ENCODE measurements at regions not wholly inside any gene's neighbourhood (a gene's known extent, or its start where the extent isn't known, plus 50 kb on each side); places are given as distances from the start of the nearest gene placed in this dataset.

DNA sequence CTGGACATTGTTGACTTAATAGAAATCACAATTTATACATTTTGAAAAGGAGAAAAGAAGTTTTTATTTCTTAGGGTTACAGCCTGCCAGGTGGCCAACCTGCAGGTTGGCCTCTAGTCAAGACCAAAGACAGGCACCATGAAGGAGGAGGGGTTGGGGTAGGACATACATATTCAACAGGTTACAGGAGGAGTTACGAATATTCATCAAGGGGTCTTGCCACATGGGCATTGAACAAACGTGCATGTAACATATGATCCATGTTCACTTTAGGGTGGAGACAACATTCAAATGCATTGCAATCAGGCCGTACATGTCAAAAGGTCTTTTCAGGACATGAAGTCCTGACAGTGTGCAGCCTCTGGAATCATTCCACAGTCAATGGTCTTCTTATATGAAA, 246.2 kb upstream of the AKR1E2 start:
- Histone ChIP-seq H3K79me2 (ENCODE audit: control insufficient read depth, insufficient read depth, low read length) (no peaks in the 10 kb centered on the region), H3K4me3 (no peak overlapping the region), H3K4me1 (replicated peaks in 1 of 2; ENCODE audit: control insufficient read depth in 2 of 2, insufficient read depth in 2 of 2, low read length in 2 of 2) (no peaks in the 10 kb centered on the region), H3K9me3 (replicated peaks; ENCODE audit: control insufficient read depth, insufficient read depth, low read depth, low read length) (no peaks in the 10 kb centered on the region), H3K9ac (ENCODE audit: insufficient read depth in 1 of 2, low read depth in 2 of 2, low read length in 2 of 2) (no peak overlapping the region), H4K20me1 (replicated peaks; ENCODE audit: control insufficient read depth, insufficient read depth, low read length) (no peaks in the 10 kb centered on the region), H2AFZ (ENCODE audit: low read depth, low read length) (no peak overlapping the region), H3K36me3 (ENCODE audit: control insufficient read depth, insufficient read depth, low read length) (no peaks in the 10 kb centered on the region), H3K4me2 (ENCODE audit: insufficient read depth, low read length) (no peak overlapping the region), H3K27me3 (ENCODE audit: control insufficient read depth in 2 of 2, insufficient read depth in 2 of 2, low read length in 2 of 2) (no peaks in the 10 kb centered on the region), H3K9me1 (ENCODE audit: control insufficient read depth, insufficient read depth, low read length) (no peaks in the 10 kb centered on the region), H3K27ac (ENCODE audit: extremely low read depth, low read depth, low read length) (no peak overlapping the region)
- in situ Hi-C loops (cut with MboI) (no loop called here), intact Hi-C loops (cut with micrococcal nuclease) (no loop called here)
- BruUV-seq (replicated peaks): no TSS peak
- no peak for FAIRE-seq
- WGBS (ENCODE audit: insufficient coverage, low coverage, missing lambda C conversion rate): 4% methylated on average over 3 of the region's 3 CpGs
- TF ChIP-seq MAFG (tag; conservative IDR thresholded peaks at IDR 0.05) (no peak), KAT8 (IDR thresholded peaks at IDR 0.05; ENCODE audit: low read depth) (no peak), CBX5 (IDR thresholded peaks at IDR 0.05; ENCODE audit: borderline replicate concordance, low read depth) (no peak)
- no peak for ATAC-seq
- ChIA-PET CTCF (ENCODE audit: low intra/inter-chr PET ratio) (no interaction called here), POLR2A (interaction anchor here (0.6 to 1.1 kb wide), 2 partner anchors 17 to 795 kb away, joined by 3 read pairs; partner anchors contain the start of gene KLF6)
- no peak for DNase-seq (ENCODE audit: extremely low read depth in 1 of 4, low spot score in 3 of 4)

DNA sequence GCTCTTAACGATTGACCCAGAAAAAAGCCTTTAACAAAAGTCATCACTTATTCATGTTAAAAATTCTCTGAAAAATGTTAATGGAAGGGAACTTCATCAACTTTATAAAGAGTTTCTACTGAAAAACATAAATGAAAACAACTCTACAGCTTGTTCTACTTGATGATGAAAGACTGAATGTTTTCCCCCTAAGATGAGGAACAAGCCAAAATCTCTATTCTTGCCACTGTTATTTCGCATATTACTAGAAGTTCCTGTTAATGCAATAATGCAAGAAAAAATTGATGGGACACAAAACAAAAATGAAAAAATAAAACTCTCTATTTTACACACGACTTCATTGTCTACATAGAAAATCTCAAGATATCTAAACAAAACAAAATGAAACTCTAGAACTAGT, 249.8 kb upstream of the AKR1E2 start:
- intact Hi-C loops (cut with micrococcal nuclease) (no loop called here), in situ Hi-C loops (cut with MboI) (no loop called here)
- ChIA-PET POLR2A (interaction anchor here (0.7 kb wide), 1 partner anchor 220 kb away, joined by 3 read pairs; no protein-coding TSS in a partner anchor), CTCF (ENCODE audit: low intra/inter-chr PET ratio) (no interaction called here)
- H4K20me1 ChIP-seq (replicated peaks; ENCODE audit: control insufficient read depth, insufficient read depth, low read length): no peaks in the 10 kb centered on the region
- DNase-seq (ENCODE audit: extremely low read depth in 1 of 4, low spot score in 3 of 4) (no peak), ATAC-seq (no peak), FAIRE-seq (no peak)
- TF ChIP-seq DDX20 (tag; IDR thresholded peaks at IDR 0.05; ENCODE audit: low read depth): no peak
- no peak for TF ChIP-seq ZNF589 (CRISPR knock-in tag; IDR thresholded peaks at IDR 0.05; ENCODE audit: low read depth)
- no peak for TF ChIP-seq ZNF717 (CRISPR knock-in tag; IDR thresholded peaks at IDR 0.05)
- TF ChIP-seq CSDE1 (IDR thresholded peaks at IDR 0.05): no peak
- TF ChIP-seq ZBTB17 (CRISPR knock-in tag; IDR thresholded peaks at IDR 0.05): no peak
- TF ChIP-seq, protein P1, sequence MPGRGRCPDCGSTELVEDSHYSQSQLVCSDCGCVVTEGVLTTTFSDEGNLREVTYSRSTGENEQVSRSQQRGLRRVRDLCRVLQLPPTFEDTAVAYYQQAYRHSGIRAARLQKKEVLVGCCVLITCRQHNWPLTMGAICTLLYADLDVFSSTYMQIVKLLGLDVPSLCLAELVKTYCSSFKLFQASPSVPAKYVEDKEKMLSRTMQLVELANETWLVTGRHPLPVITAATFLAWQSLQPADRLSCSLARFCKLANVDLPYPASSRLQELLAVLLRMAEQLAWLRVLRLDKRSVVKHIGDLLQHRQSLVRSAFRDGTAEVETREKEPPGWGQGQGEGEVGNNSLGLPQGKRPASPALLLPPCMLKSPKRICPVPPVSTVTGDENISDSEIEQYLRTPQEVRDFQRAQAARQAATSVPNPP (IDR thresholded peaks at IDR 0.05; ENCODE audit: borderline replicate concordance, insufficient read depth, insufficient read length): no peak
- no peak for TF ChIP-seq ZSCAN29 (IDR thresholded peaks at IDR 0.05)
- TF ChIP-seq HLTF (IDR thresholded peaks at IDR 0.05): no peak
- H3K79me2 ChIP-seq (ENCODE audit: control insufficient read depth, insufficient read depth, low read length): no peaks in the 10 kb centered on the region
- 0% methylated on average over 3 of the region's 3 CpGs for WGBS (ENCODE audit: insufficient coverage, low coverage, missing lambda C conversion rate)
- H3K27me3 ChIP-seq (ENCODE audit: control insufficient read depth in 2 of 2, insufficient read depth in 2 of 2, low read length in 2 of 2): peaks cover 0 to 4% of the 10 kb centered on the region in 2 experiments; a peak in 2 of 5 replicates
- H3K4me3 ChIP-seq: no peak overlapping the region
- no peaks in the 10 kb centered on the region for H3K36me3 ChIP-seq (ENCODE audit: control insufficient read depth, insufficient read depth, low read length)
- no peaks in the 10 kb centered on the region for H3K4me1 ChIP-seq (replicated peaks in 1 of 2; ENCODE audit: control insufficient read depth in 2 of 2, insufficient read depth in 2 of 2, low read length in 2 of 2)
- no peaks in the 10 kb centered on the region for H3K9me3 ChIP-seq (replicated peaks; ENCODE audit: control insufficient read depth, insufficient read depth, low read depth, low read length)
- H3K9me1 ChIP-seq (ENCODE audit: control insufficient read depth, insufficient read depth, low read length): no peaks in the 10 kb centered on the region
- BruUV-seq (replicated peaks): no TSS peak
- no peak overlapping the region for H3K27ac ChIP-seq (ENCODE audit: extremely low read depth, low read depth, low read length)
- no peak overlapping the region for H3K9ac ChIP-seq (ENCODE audit: insufficient read depth in 1 of 2, low read depth in 2 of 2, low read length in 2 of 2)
- H3K4me2 ChIP-seq (ENCODE audit: insufficient read depth, low read length): no peak overlapping the region
- no peak overlapping the region for H2AFZ ChIP-seq (ENCODE audit: low read depth, low read length)

Measured in K562 (cell line).